Choroid plexus epithelial cell (primary cell): ENCODE measurements at regions not wholly inside any gene's neighbourhood (a gene's known extent, or its start where the extent isn't known, plus 50 kb on each side); places are given as distances from the start of the nearest gene placed in this dataset.
"Not testable (repeated sequence)": the region's sequence is repeated elsewhere in the genome, so short reads cannot be mapped to it uniquely, and the experiment has no call there.

Source experiments
- DNase-seq: peaks from one replicate; pipeline ENCODE4 v3.0.0-alpha.2; 2010; ENCODE audit warnings: low read depth
- H3K4me3 ChIP-seq: 2 replicates; pipeline ENCODE4 v1.5.1; 2011; ENCODE audit warnings: low read depth, mild to moderate bottlenecking, control low read depth, low read length, moderate library complexity
- TF ChIP-seq, protein P1 (sequence below): conservative IDR thresholded peaks from 2 replicates; pipeline ENCODE4 v1.5.1; 2011; ENCODE audit warnings: low read depth, mild to moderate bottlenecking, control low read depth, inconsistent platforms, low read length, moderate library complexity

- H3K4me3 ChIP-seq: no peak overlapping the region
- TF ChIP-seq, protein P1, sequence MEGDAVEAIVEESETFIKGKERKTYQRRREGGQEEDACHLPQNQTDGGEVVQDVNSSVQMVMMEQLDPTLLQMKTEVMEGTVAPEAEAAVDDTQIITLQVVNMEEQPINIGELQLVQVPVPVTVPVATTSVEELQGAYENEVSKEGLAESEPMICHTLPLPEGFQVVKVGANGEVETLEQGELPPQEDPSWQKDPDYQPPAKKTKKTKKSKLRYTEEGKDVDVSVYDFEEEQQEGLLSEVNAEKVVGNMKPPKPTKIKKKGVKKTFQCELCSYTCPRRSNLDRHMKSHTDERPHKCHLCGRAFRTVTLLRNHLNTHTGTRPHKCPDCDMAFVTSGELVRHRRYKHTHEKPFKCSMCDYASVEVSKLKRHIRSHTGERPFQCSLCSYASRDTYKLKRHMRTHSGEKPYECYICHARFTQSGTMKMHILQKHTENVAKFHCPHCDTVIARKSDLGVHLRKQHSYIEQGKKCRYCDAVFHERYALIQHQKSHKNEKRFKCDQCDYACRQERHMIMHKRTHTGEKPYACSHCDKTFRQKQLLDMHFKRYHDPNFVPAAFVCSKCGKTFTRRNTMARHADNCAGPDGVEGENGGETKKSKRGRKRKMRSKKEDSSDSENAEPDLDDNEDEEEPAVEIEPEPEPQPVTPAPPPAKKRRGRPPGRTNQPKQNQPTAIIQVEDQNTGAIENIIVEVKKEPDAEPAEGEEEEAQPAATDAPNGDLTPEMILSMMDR: no peak
- DNase-seq: no peak
Observed at GRCh38 chr3:128546646-128547045, 53.6 kb upstream of the GATA2 start.

DNA sequence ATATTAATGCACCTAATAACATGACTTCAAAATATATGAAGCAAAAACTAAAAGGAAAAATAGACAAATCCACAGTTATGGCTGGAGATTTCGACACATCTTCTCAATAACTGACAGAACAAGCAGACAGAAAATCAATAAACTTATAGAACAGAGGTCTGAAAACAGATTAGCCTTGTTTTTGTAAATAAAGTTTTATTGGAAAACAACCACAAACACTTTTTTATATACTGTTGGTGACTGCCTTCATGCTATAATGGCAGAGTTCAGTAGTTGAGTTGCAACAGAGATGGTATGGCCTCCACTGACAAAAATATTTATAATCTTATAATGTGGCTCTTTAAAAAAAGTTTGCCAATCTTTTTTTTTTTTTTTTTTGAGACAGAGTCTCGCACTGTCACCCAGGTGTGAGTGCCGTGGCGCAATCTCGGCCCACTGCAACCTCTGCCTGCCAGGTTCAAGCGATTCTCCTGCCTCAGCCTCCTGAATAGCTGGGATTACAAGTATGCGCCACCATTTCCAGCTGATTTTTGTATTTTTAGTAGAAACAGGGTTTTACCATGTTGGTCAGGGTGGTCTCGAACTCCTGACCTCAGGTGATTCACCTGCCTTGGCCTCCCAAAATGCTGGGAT, 52.2 kb upstream of the GATA2 start:
- DNase-seq: no peak

DNA sequence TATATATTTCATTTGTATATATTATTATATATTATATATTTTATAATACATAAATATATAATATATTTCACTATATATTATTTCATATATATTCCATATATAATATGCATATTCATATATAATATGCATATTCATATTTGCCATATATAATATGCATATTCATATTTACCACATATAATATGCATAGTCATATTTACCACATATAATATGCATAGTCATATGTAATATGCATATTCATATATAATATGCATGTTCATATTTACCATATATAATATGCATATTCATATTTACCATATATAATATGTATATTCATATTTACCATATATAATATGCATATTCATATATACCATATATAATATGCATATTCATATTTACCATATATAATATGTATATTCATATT, 51.2 kb upstream of the GATA2 start:
- TF ChIP-seq, protein P1: no peak
- no peak overlapping the region for H3K4me3 ChIP-seq
- no peak for DNase-seq

More for the DNA sequence above, 52.2 kb upstream of the GATA2 start:
- TF ChIP-seq, protein P1: no peak
- H3K4me3 ChIP-seq: no peak overlapping the region

DNA sequence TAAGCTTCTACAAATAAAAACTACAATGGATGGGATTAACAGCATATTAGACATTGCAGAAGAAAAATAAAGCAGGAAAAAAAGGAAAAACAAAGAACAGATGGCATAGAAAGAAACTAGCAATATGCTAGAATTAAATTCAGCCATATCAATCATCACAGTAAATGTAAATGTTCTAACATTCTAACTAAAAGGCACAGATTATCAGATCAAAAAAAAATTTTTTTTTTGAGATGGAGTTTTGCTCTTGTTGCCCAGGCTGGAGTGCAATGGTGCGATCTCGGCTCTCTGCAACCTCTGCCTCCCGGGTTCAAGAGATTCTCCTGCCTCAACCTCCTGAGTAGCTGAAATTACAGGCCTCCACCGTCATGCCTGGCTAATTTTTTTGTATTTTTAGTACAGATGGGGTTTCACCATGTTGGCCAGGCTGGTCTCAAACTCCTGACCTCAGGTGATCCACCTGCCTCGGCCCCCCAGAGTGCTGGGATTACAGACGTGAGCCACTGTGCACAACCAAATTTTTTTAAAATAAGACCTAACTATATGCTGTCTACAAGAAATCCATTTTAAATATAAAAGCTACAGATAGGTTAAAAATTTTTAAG, 50.7 kb upstream of the GATA2 start:
- not testable (repeated sequence) for DNase-seq, H3K4me3 ChIP-seq
